WI38 (cell line): ENCODE measurements at regions not wholly inside any gene's neighbourhood (a gene's known extent, or its start where the extent isn't known, plus 50 kb on each side); places are given as distances from the start of the nearest gene placed in this dataset.

Experiments used
- H3K4me3 ChIP-seq: 2 replicates; pipeline ENCODE4 v1.5.1; 2011; ENCODE audit warnings: low read depth, mild to moderate bottlenecking, control low read depth, low read length
- CTCF ChIP-seq: IDR thresholded peaks from 2 replicates; pipeline ENCODE4 v1.5.1; 2012; ENCODE audit warnings: low read depth, mild to moderate bottlenecking, control low read depth, low read length

DNA sequence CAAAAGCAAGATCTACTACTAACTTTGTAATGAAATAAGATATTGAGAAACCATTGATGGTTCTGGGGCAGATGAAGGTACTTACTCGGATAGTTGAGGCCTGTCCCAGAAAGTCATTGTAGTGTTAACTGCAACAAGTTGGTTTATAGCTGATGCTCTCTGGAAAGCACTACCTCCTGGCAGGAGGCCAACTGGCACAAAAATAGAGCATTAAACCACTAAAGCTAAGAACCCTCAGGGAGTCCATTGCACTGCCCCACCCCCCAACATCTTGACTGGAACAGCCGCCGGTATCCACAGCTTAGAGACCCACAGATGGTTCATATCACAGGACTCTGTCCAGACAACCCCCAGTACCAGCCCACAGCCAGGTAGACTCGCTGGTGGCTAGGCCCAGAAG is 552.5 kb upstream of the CRIM1 start:
- no peak for TF ChIP-seq CTCF
- H3K4me3 ChIP-seq = no peak overlapping the region

GRCh38 chr2:35794796-35795450 is 560.7 kb upstream of the CRIM1 start:
- H3K4me3 ChIP-seq = no peak overlapping the region
- TF ChIP-seq CTCF = no peak

DNA sequence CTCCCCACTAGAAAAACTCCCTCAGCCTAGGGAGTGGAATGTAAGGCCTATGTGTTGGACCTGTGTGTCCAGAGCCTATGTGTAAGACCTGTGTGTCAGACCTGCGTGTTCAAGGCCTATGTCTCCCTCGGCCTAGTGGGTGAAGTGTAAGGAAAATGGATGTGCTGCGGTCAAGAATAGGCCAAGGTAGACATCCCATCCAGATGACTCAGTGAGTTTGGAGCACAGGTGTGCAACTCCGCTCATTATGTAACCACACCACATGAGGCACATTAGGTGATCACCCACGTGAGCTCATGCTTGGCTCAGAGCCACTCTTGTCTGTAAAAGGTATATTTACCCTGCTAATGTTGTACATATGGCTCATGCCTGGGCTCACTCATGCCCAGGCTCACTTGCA is 565.3 kb upstream of the CRIM1 start:
- H3K4me3 ChIP-seq = no peak overlapping the region
- no peak for TF ChIP-seq CTCF

DNA sequence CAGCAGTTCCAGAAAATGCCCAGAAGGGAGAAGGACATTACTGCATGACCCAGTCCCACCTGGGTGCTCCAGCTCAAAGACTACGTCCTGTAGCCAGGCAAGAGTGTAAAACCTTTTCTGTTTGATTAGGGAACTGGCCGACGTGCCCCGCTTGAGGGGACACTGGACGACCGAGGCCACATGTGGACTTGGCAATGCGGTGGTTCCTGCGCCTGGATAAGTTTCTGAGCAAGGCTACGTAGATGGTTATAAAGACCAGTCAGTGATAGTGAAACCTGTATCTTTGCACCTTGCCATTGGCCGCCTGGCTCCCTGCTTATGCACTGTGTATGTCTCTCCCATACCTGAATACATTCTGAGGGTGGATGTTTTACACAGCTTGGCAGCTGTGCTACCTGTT is 567.0 kb upstream of the CRIM1 start:
- H3K4me3 ChIP-seq = no peak overlapping the region
- no peak for TF ChIP-seq CTCF

GRCh38 chr2:35787302-35788031 is 568.1 kb upstream of the CRIM1 start:
- TF ChIP-seq CTCF = no peak
- no peak overlapping the region for H3K4me3 ChIP-seq

- H3K4me3 ChIP-seq = no peak overlapping the region
- TF ChIP-seq CTCF = no peak
Measured at GRCh38 chr2:35785564-35785963, 570.0 kb upstream of the CRIM1 start.

- no peak for TF ChIP-seq CTCF
- H3K4me3 ChIP-seq = no peak overlapping the region
Measured at GRCh38 chr2:35784777-35785176, 570.8 kb upstream of the CRIM1 start.
